Liver (tissue), 8 donors: ENCODE measurements at regions not wholly inside any gene's neighbourhood (a gene's known extent, or its start where the extent isn't known, plus 50 kb on each side); places are given as distances from the start of the nearest gene placed in this dataset.

Experiments
- DNase-seq: peaks from one replicate; pipeline ENCODE4 v3.0.0-alpha.2; 2017; ENCODE audit warnings: low spot score
- H3K27ac ChIP-seq, 2 donors: one replicate each; pipeline ENCODE4 v1.7.0; 2013; ENCODE audit warnings: inconsistent platforms in 2 of 2, low read length in 2 of 2, control low read depth in 1 of 2, low read depth in 1 of 2, mild to moderate bottlenecking in 1 of 2
- H3K27me3 ChIP-seq, 4 donors: one replicate each; pipeline versions ENCODE4 v1.6.1 to v1.7.0; 2013; ENCODE audit warnings: low read length in 3 of 4, inconsistent platforms in 1 of 4, mild to moderate bottlenecking in 1 of 4, moderate library complexity in 1 of 4; ENCODE audit not compliant: control insufficient read depth in 4 of 4, insufficient read depth in 4 of 4
- H3K36me3 ChIP-seq, 4 donors: one replicate each; pipeline versions ENCODE4 v1.6.1 to v1.7.0; 2013; ENCODE audit warnings: low read length in 3 of 4, mild to moderate bottlenecking in 3 of 4, low read depth in 1 of 4, moderate library complexity in 1 of 4; ENCODE audit not compliant: control insufficient read depth in 4 of 4, insufficient read depth in 3 of 4
- H3K4me1 ChIP-seq, 4 donors: one replicate each; pipeline versions ENCODE4 v1.6.1 to v1.7.0; 2013; ENCODE audit warnings: low read length in 3 of 4, mild to moderate bottlenecking in 3 of 4, moderate library complexity in 1 of 4; ENCODE audit not compliant: control insufficient read depth in 4 of 4, insufficient read depth in 4 of 4
- H3K4me3 ChIP-seq, 3 donors: one replicate each; pipeline versions ENCODE4 v1.6.1 to v1.7.0; 2013; ENCODE audit warnings: low read length in 3 of 3, control low read depth in 1 of 3, low read depth in 1 of 3, mild to moderate bottlenecking in 1 of 3
- H3K9ac ChIP-seq, 2 donors: one replicate each; pipeline ENCODE4 v1.7.0; 2013; ENCODE audit warnings: low read length in 2 of 2, mild to moderate bottlenecking in 2 of 2, moderate library complexity in 2 of 2, control low read depth in 1 of 2, low read depth in 1 of 2
- H3K9me3 ChIP-seq, 4 donors: one replicate each; pipeline versions ENCODE4 v1.6.1 to v1.7.0; 2013; ENCODE audit warnings: low read length in 3 of 4; ENCODE audit not compliant: control insufficient read depth in 4 of 4
- ATF3 ChIP-seq: IDR thresholded peaks from 2 replicates; pipeline ENCODE4 v1.6.1; 2016; ENCODE audit warnings: antibody characterized with exemption
- CTCF ChIP-seq: fragments of 150-350 bp; IDR thresholded peaks from 2 replicates; pipeline ENCODE4 v1.5.1; 2017; ENCODE audit warnings: improper control_type of control experiment, low read depth, low read length; ENCODE audit not compliant: missing input control
- EGR1 ChIP-seq, 2 donors: IDR thresholded peaks; 2 replicates each; pipeline ENCODE4 v1.6.1; 2016 to 2018; ENCODE audit warnings: antibody characterized with exemption in 2 of 2, low read depth in 2 of 2
- FOXA1 ChIP-seq: IDR thresholded peaks from 2 replicates; pipeline ENCODE4 v1.6.1; 2016; ENCODE audit warnings: antibody characterized with exemption
- FOXA2 ChIP-seq: IDR thresholded peaks from 2 replicates; pipeline ENCODE4 v1.6.1; 2016; ENCODE audit warnings: antibody characterized with exemption
- GABPA ChIP-seq, 2 donors: IDR thresholded peaks in 1 of 2; conservative IDR thresholded peaks in 1 of 2; 2 replicates each; pipeline ENCODE4 v1.6.1; 2016; ENCODE audit warnings: antibody characterized with exemption in 2 of 2, mild to moderate bottlenecking in 1 of 2, moderate library complexity in 1 of 2
- HNF4G ChIP-seq: IDR thresholded peaks from 2 replicates; pipeline ENCODE4 v1.6.1; 2016; ENCODE audit warnings: antibody characterized with exemption
- JUND ChIP-seq, 2 donors: IDR thresholded peaks; 2 replicates each; pipeline ENCODE4 v1.6.1; 2016; ENCODE audit warnings: antibody characterized with exemption in 2 of 2
- MAX ChIP-seq: IDR thresholded peaks from 2 replicates; pipeline ENCODE4 v1.6.1; 2016; ENCODE audit warnings: antibody characterized with exemption
- NR2F2 ChIP-seq: IDR thresholded peaks from 2 replicates; pipeline ENCODE4 v1.6.1; 2016; ENCODE audit warnings: antibody characterized with exemption
- RAD21 ChIP-seq, 2 donors: IDR thresholded peaks; 2 replicates each; pipeline ENCODE4 v1.6.1; 2016; ENCODE audit warnings: antibody characterized with exemption in 2 of 2, mild to moderate bottlenecking in 2 of 2
- REST ChIP-seq: IDR thresholded peaks from 2 replicates; pipeline ENCODE4 v1.6.1; 2016; ENCODE audit warnings: antibody characterized with exemption, mild to moderate bottlenecking
- RXRA ChIP-seq, 2 donors: IDR thresholded peaks; 2 replicates each; pipeline ENCODE4 v1.6.1; 2017 to 2018; ENCODE audit warnings: antibody characterized with exemption in 2 of 2, mild to moderate bottlenecking in 1 of 2
- SP1 ChIP-seq: IDR thresholded peaks from 2 replicates; pipeline ENCODE4 v1.6.1; 2018; ENCODE audit warnings: antibody characterized with exemption, mild to moderate bottlenecking
- TAF1 ChIP-seq: conservative IDR thresholded peaks from 2 replicates; pipeline ENCODE4 v1.6.1; 2016; ENCODE audit warnings: antibody characterized with exemption, mild to moderate bottlenecking
- YY1 ChIP-seq: IDR thresholded peaks from 2 replicates; pipeline ENCODE4 v1.6.1; 2016; ENCODE audit warnings: antibody characterized with exemption, mild to moderate bottlenecking
- ZBTB33 ChIP-seq: IDR thresholded peaks from 2 replicates; pipeline ENCODE4 v1.6.1; 2016; ENCODE audit warnings: antibody characterized with exemption
- WGBS: extraction: QIAGEN DNeasy Blood & Tissue Kit; methylation state at CpG from one replicate; pipeline ENCODE4 v1.1.7; 2013; 5-methylcytosine and 5-hydroxymethylcytosine counted together
- donor health status: healthy.
- donor health status: healthy.
- donor health status: healthy.
- donor health status: healthy.
- donor health status: healthy.

- 82% methylated on average over 3 of the region's 3 CpGs for WGBS
- no peaks in the 10 kb centered on the region for H3K27me3 ChIP-seq
- H3K9ac ChIP-seq, result no peak overlapping the region
- no peak overlapping the region for H3K4me3 ChIP-seq
- no peaks in the 10 kb centered on the region for H3K9me3 ChIP-seq
- DNase-seq, result no peak
- H3K4me1 ChIP-seq, result no peaks in the 10 kb centered on the region
- H3K36me3 ChIP-seq, result no peaks in the 10 kb centered on the region
- no peak for TF ChIP-seq NR2F2
- TF ChIP-seq FOXA1, result no peak
- no peak for TF ChIP-seq MAX
- no peak for TF ChIP-seq ZBTB33
- TF ChIP-seq CTCF, result no peak
- TF ChIP-seq EGR1 (IDR thresholded peaks at IDR 0.05; ENCODE audit: low read depth in 2 of 2), result no peak
- no peak for TF ChIP-seq RAD21 (IDR thresholded peaks at IDR 0.05)
- TF ChIP-seq YY1, result no peak
- TF ChIP-seq RXRA (IDR thresholded peaks at IDR 0.05), result no peak
- no peak for TF ChIP-seq REST
- TF ChIP-seq HNF4G, result no peak
- TF ChIP-seq JUND (IDR thresholded peaks at IDR 0.05), result no peak
- TF ChIP-seq FOXA2, result no peak
- no peak for TF ChIP-seq TAF1
- no peak for TF ChIP-seq SP1
- no peak for TF ChIP-seq GABPA (IDR thresholded peaks at IDR 0.05 in 1 of 2, conservative IDR thresholded peaks at IDR 0.05 in 1 of 2)
- H3K27ac ChIP-seq, result no peak overlapping the region
Measured at GRCh38 chr9:104983491-104983890, 55.5 kb upstream of the ABCA1 start.

GRCh38 chr9:104984121-104984520, 56.2 kb upstream of the ABCA1 start:
- TF ChIP-seq HNF4G, result no peak
- TF ChIP-seq CTCF, result no peak
- no peak for TF ChIP-seq TAF1
- TF ChIP-seq JUND (IDR thresholded peaks at IDR 0.05), result no peak
- no peak for TF ChIP-seq FOXA1
- no peak for TF ChIP-seq REST
- TF ChIP-seq YY1, result no peak
- no peak for TF ChIP-seq ZBTB33
- no peak for TF ChIP-seq ATF3
- Histone ChIP-seq H3K9me3 (no peaks in the 10 kb centered on the region), H3K27me3 (no peaks in the 10 kb centered on the region), H3K4me3 (no peak overlapping the region), H3K4me1 (no peaks in the 10 kb centered on the region), H3K9ac (no peak overlapping the region), H3K27ac (no peak overlapping the region), H3K36me3 (no peaks in the 10 kb centered on the region)
- 63% methylated on average over 5 of the region's 5 CpGs for WGBS
- DNase-seq, result no peak
